Small intestine (tissue), 7 donors: ENCODE measurements at regions not wholly inside any gene's neighbourhood (a gene's known extent, or its start where the extent isn't known, plus 50 kb on each side); places are given as distances from the start of the nearest gene placed in this dataset.

Experiments
- DNase-seq, 2 donors: peaks; one replicate each; pipeline versions ENCODE4 v3.0.0 to v3.0.0-alpha.2; 2013
- FAIRE-seq: peaks from 2 replicates; lab custom pipeline; 2012; peaks lifted over from hg19 to GRCh38; lab: Jason Lieb, UNC
- H3K27ac ChIP-seq, 3 donors: one replicate each; pipeline ENCODE4 v1.5.1; 2013; ENCODE audit warnings: low read length in 2 of 3, mild to moderate bottlenecking in 2 of 3, control low read depth in 1 of 3, inconsistent platforms in 1 of 3, low read depth in 1 of 3, moderate library complexity in 1 of 3
- H3K27me3 ChIP-seq, 3 donors: one replicate each; pipeline ENCODE4 v1.6.1; 2013; ENCODE audit warnings: low read length in 3 of 3, inconsistent platforms in 1 of 3; ENCODE audit not compliant: control insufficient read depth in 3 of 3, insufficient read depth in 3 of 3
- H3K36me3 ChIP-seq, 3 donors: one replicate each; pipeline ENCODE4 v1.6.1; 2013; ENCODE audit warnings: low read length in 3 of 3, inconsistent platforms in 1 of 3, low read depth in 1 of 3, mild to moderate bottlenecking in 1 of 3, moderate library complexity in 1 of 3; ENCODE audit not compliant: control insufficient read depth in 3 of 3, insufficient read depth in 2 of 3
- H3K4me1 ChIP-seq, 3 donors: one replicate each; pipeline ENCODE4 v1.6.1; 2013; ENCODE audit warnings: low read length in 2 of 3, inconsistent platforms in 1 of 3, low read depth in 1 of 3, mild to moderate bottlenecking in 1 of 3, moderate library complexity in 1 of 3; ENCODE audit not compliant: control insufficient read depth in 3 of 3, insufficient read depth in 2 of 3
- H3K4me3 ChIP-seq, 3 donors: one replicate each; pipeline ENCODE4 v1.5.1; 2013; ENCODE audit warnings: low read length in 3 of 3, control low read depth in 1 of 3, inconsistent platforms in 1 of 3, low read depth in 1 of 3, mild to moderate bottlenecking in 1 of 3, moderate library complexity in 1 of 3
- H3K9me3 ChIP-seq, 2 donors: one replicate each; pipeline ENCODE4 v1.6.1; 2013; ENCODE audit warnings: low read depth in 1 of 2, low read length in 1 of 2; ENCODE audit not compliant: control insufficient read depth in 2 of 2, insufficient read depth in 1 of 2
- WGBS, 3 donors: extraction: QIAGEN DNeasy Blood & Tissue Kit; methylation state at CpG; one replicate each; pipeline ENCODE4 v1.1.7; 2013; 5-methylcytosine and 5-hydroxymethylcytosine counted together
- donor health status: healthy with polysubstance abuse.
- donor health status: control.
- donor health status: control.
- donor health status: Bipolar disorder and iron deficiency.
- donor health status: healthy.

GRCh38 chr20:16678779-16679178 lies 51.0 kb upstream of the SNRPB2 start:
- 73 to 80% (median 76%) methylated on average over 4 of the region's 4 CpGs for WGBS, 3 donors
- FAIRE-seq, result no peak
- no peaks in the 10 kb centered on the region for H3K27me3 ChIP-seq
- H3K4me1 ChIP-seq, result no peaks in the 10 kb centered on the region
- no peak overlapping the region for H3K4me3 ChIP-seq
- no peak for DNase-seq
- H3K27ac ChIP-seq, result no peak overlapping the region
- peaks cover 0 to 10% of the 10 kb centered on the region in 2 donors for H3K9me3 ChIP-seq
- no peaks in the 10 kb centered on the region for H3K36me3 ChIP-seq

- Histone ChIP-seq H3K4me3 (no peak overlapping the region), H3K27ac (no peak overlapping the region), H3K36me3 (no peaks in the 10 kb centered on the region), H3K9me3 (peaks cover 0 to 10% of the 10 kb centered on the region in 2 donors), H3K4me1 (no peaks in the 10 kb centered on the region), H3K27me3 (no peaks in the 10 kb centered on the region)
- no peak for FAIRE-seq
- DNase-seq, result no peak
- 0 to 23% (median 7%) methylated on average over 1 of the region's 1 CpG for WGBS, 3 donors
Measured at GRCh38 chr20:16676891-16677290, 52.9 kb upstream of the SNRPB2 start.

- DNase-seq (no peak), FAIRE-seq (no peak)
- WGBS, 3 donors, result 75 to 88% (median 85%) methylated on average over 4 of the region's 4 CpGs
- Histone ChIP-seq H3K4me1 (no peaks in the 10 kb centered on the region), H3K4me3 (no peak overlapping the region), H3K9me3 (peaks cover 0 to 10% of the 10 kb centered on the region in 2 donors), H3K27ac (no peak overlapping the region), H3K36me3 (no peaks in the 10 kb centered on the region), H3K27me3 (no peaks in the 10 kb centered on the region)
Measured at GRCh38 chr20:16675001-16675564, 54.7 kb upstream of the SNRPB2 start.

GRCh38 chr20:16674243-16674642 lies 55.6 kb upstream of the SNRPB2 start:
- H3K27ac ChIP-seq, result no peak overlapping the region
- H3K36me3 ChIP-seq, result no peaks in the 10 kb centered on the region
- WGBS, 3 donors, result 74 to 91% (median 81%) methylated on average over 4 of the region's 4 CpGs
- H3K4me1 ChIP-seq, result no peaks in the 10 kb centered on the region
- no peak for DNase-seq
- no peak for FAIRE-seq
- peaks cover 0 to 10% of the 10 kb centered on the region in 2 donors for H3K9me3 ChIP-seq
- H3K4me3 ChIP-seq, result no peak overlapping the region
- H3K27me3 ChIP-seq, result no peaks in the 10 kb centered on the region

GRCh38 chr20:16672299-16672698 lies 57.5 kb upstream of the SNRPB2 start:
- DNase-seq (no peak), FAIRE-seq (no peak)
- no peaks in the 10 kb centered on the region for H3K4me1 ChIP-seq
- no peaks in the 10 kb centered on the region for H3K36me3 ChIP-seq
- H3K9me3 ChIP-seq, result peaks cover 0 to 10% of the 10 kb centered on the region in 2 donors
- WGBS, 3 donors, result 69 to 87% (median 71%) methylated on average over 4 of the region's 4 CpGs
- H3K27me3 ChIP-seq, result no peaks in the 10 kb centered on the region
- no peak overlapping the region for H3K27ac ChIP-seq
- H3K4me3 ChIP-seq, result no peak overlapping the region

- FAIRE-seq, result no peak
Measured at GRCh38 chr20:16671753-16672152, 58.1 kb upstream of the SNRPB2 start.

GRCh38 chr20:16666272-16666671 lies 63.6 kb upstream of the SNRPB2 start:
- no peaks in the 10 kb centered on the region for H3K4me1 ChIP-seq
- DNase-seq, result no peak
- no peaks in the 10 kb centered on the region for H3K27me3 ChIP-seq
- no peak overlapping the region for H3K4me3 ChIP-seq
- FAIRE-seq, result no peak
- 40 to 45% (median 40%) methylated on average over 3 of the region's 3 CpGs for WGBS, 3 donors
- no peaks in the 10 kb centered on the region for H3K9me3 ChIP-seq
- no peaks in the 10 kb centered on the region for H3K36me3 ChIP-seq
- H3K27ac ChIP-seq, result no peak overlapping the region

More at GRCh38 chr20:16671753-16672152, 58.1 kb upstream of the SNRPB2 start:
- H3K36me3 ChIP-seq, result no peaks in the 10 kb centered on the region
- no peak overlapping the region for H3K27ac ChIP-seq
- H3K27me3 ChIP-seq, result no peaks in the 10 kb centered on the region
- DNase-seq, result no peak
- H3K4me3 ChIP-seq, result no peak overlapping the region
- 65 to 73% (median 69%) methylated on average over 4 of the region's 4 CpGs for WGBS, 3 donors
- H3K9me3 ChIP-seq, result peaks cover 0 to 7% of the 10 kb centered on the region in 2 donors
- no peaks in the 10 kb centered on the region for H3K4me1 ChIP-seq

GRCh38 chr20:16664020-16664419 lies 65.8 kb upstream of the SNRPB2 start:
- no peaks in the 10 kb centered on the region for H3K36me3 ChIP-seq
- H3K27ac ChIP-seq, result no peak overlapping the region
- no peak for FAIRE-seq
- WGBS, 3 donors, result 65 to 76% (median 72%) methylated on average over 4 of the region's 4 CpGs
- H3K9me3 ChIP-seq, result no peaks in the 10 kb centered on the region
- no peak overlapping the region for H3K4me3 ChIP-seq
- H3K27me3 ChIP-seq, result peaks cover 0 to 5% (median 0%) of the 10 kb centered on the region in 3 donors
- no peaks in the 10 kb centered on the region for H3K4me1 ChIP-seq
- DNase-seq, result no peak

- DNase-seq (no peak), FAIRE-seq (no peak)
Measured at GRCh38 chr20:16662467-16662866, 67.4 kb upstream of the SNRPB2 start.

More at GRCh38 chr20:16662467-16662866, 67.4 kb upstream of the SNRPB2 start:
- WGBS, 3 donors, result 54 to 66% (median 65%) methylated on average over 2 of the region's 2 CpGs
- H3K4me3 ChIP-seq, result no peak overlapping the region
- H3K4me1 ChIP-seq, result no peaks in the 10 kb centered on the region
- no peaks in the 10 kb centered on the region for H3K9me3 ChIP-seq
- H3K27ac ChIP-seq, result no peak overlapping the region
- H3K27me3 ChIP-seq, result peaks cover 0 to 5% (median 0%) of the 10 kb centered on the region in 3 donors
- H3K36me3 ChIP-seq, result no peaks in the 10 kb centered on the region
